SK-N-DZ (cell line): ENCODE measurements at regions not wholly inside any gene's neighbourhood (a gene's known extent, or its start where the extent isn't known, plus 50 kb on each side); places are given as distances from the start of the nearest gene placed in this dataset.

Experiments used
- DNase-seq: peaks from one replicate; pipeline ENCODE4 v3.0.0-alpha.2; 2015; ENCODE audit warnings: low spot score

- DNase-seq = no peak
These were observed 406.3 kb upstream of the BCHE start for GRCh38 chr3:166243511-166243910.

- DNase-seq = no peak
These were observed 385.9 kb upstream of the BCHE start for GRCh38 chr3:166223120-166223519.

GRCh38 chr3:166211451-166211850, 374.2 kb upstream of the BCHE start:
- no peak for DNase-seq

- no peak for DNase-seq
These were observed 372.5 kb upstream of the BCHE start for GRCh38 chr3:166209701-166210100.

- DNase-seq = no peak
These were observed 367.9 kb upstream of the BCHE start for GRCh38 chr3:166205158-166205557.

- DNase-seq = no peak
These were observed 364.3 kb upstream of the BCHE start for GRCh38 chr3:166201476-166201875.

- no peak for DNase-seq
These were observed 362.3 kb upstream of the BCHE start for GRCh38 chr3:166199491-166199890.

DNA sequence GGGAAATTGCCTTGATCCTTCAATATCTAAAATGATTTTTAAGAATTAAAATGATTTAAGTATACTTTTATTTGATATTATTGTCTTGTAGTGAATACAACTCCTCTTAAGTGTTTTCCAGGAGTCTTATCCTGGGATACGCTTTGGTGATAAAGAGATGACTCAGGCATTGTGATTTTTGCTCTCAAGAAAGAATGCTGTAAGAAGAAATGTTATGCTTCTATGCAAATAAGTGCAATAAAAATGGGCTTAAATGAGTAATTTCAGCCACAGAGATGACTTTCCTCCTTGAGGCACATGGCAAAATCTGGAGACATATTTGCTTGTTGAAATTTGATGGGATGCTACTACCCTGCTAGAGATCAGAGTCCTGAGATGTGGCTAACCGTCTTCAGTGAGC, 358.6 kb upstream of the BCHE start:
- no peak for DNase-seq

GRCh38 chr3:166191411-166191810, 354.2 kb upstream of the BCHE start:
- no peak for DNase-seq

DNA sequence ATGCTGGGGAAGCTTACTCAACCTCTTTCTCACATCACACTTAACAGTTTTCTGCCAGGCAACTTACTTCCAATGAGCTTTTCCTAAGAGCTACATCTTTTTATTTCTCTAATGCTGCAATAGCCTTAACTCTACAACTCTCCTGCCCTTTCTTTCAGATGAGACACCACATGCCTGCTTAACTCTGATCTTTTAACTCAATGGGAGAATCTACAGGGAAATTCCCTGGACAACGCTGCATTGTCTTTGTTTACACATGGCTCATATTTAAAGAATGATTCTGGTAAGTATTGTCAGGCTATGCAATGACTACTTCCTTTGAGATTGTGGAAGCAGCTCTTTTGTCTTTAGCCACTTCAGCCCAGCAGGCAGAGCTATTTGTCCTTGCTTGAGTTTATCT, 353.1 kb upstream of the BCHE start:
- DNase-seq = no peak

GRCh38 chr3:166187237-166187636, 350.0 kb upstream of the BCHE start:
- no peak for DNase-seq

DNA sequence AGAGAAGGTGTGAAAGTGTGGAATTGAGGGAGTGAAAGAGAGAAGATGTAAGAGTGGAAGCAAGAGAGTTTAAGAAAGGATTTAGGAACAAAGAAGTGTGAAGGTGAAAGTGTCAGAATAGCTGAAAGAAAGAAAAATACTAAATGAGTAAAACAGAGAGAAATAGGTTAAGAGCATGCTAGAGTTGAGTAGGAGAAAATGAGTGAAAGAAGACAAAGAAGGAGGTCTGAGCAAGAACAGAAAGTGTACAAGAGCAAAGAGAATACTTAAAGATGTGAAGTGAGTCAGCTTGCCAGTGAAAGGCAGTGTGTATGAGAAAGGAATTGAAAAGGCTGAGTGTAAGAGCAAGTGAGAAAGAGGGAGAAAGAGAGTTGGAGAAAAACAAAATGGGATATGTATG, 348.8 kb upstream of the BCHE start:
- DNase-seq = no peak

DNA sequence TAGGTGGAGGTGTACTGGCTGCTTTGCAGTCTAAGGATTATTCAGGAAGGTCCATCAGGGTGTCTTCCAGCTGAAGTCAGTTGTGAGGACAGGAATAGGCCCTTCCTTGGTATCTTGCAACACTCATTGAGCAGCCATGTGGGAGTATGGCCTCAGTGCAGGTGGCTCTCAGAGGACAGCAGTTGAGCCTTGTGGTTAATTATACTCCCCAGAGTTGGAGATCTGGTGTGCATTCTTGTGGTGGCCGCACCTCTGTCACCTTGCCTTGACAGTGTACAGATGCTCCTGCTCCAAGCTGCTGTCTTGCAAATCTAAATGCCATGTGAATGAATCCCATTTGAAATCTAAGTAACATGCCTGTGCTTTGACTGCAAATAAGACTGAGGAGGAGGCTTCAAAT, 339.9 kb upstream of the BCHE start:
- DNase-seq = no peak

DNA sequence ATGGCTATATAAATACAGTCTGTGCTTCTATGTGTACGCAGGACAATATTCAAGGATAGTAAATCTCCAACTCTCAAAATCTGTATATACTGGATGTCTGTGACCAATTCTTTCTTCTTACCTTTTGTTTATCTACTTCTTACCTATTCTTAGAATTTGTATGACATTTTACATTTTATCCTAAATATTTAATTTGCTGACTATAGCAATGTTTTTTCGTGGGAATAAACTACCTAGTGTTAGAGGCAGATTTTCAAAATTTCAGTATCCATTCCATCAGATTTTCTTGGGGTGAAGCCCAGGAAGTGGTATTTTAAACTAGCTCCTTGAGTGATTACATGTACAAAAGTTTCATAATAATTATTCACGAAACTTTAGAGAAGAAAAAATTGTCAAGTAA, 334.5 kb upstream of the BCHE start:
- DNase-seq = no peak

DNA sequence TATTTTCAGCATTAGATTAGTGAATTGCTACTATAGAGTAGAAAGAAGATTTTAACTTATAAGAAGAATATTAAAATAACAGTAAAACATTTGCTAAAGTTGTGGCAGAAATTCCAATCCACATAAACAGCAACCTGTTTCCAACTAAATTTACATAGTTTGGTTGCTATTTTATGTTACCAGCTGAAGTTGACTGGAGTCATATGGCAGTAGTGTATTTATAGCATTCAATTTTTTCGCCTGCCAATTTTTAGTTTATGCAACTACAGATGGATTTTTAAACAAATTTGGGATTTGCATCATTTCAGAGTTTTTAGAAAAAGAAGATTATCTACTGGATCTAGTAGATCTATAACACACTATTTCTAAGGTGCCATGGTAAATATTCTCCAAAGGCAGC, 332.5 kb upstream of the BCHE start:
- no peak for DNase-seq

DNA sequence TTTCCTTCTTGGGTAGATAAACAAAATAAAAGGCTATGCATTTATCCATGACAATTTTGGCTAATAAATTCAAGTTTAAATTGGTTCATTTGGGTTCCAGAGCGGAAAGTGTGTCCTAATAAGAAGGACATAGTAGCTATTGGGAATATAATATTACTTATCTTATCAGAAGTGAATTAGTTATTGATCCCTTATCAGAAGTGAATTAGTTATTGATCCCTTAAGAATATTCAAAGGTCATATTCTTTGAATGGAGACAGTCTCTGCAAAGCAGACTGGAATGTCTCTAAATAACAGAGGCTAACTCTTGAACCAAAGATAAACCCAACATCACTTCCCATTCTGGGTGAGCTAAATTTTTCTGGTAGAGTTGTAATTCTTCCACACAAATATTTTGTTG, 290.7 kb upstream of the BCHE start:
- no peak for DNase-seq

DNA sequence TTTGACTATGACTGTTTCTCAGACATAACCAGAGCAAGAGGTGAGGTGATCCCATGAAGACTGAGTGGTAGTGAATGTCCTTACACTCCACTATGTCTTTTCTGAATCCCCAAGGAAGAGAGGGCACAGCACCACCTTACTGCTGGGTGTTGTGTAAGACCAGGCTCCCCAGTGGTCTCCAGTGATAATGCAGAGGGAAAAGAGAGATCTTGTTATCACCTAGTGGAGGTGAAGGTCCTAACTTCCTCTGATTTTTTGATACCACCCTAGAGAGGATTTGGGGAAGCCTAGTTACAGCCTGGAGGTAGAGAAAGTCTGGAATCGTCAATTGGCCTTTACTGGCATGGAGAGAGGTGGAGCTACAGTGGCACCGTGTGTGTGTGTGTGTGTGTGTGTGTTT, 288.0 kb upstream of the BCHE start:
- DNase-seq = no peak

DNA sequence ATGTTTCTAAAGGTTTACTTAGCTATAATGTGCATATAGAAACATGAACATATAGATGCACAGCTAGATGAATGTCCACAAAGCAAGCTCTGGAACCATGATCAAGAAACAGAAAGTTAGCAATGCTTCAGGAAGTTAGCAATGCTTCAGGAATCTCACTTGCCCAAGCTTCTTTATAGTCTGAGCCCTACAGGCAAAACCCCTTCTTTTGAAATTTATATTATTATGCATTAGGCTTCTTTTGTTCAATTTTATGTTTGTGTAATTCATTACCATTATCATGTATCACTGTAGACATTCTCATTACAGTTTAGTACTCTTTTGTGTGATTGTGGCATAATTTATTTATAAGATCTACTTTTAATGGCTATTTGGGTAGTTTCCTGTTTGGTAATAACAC, 286.4 kb upstream of the BCHE start:
- no peak for DNase-seq

GRCh38 chr3:166123088-166123487, 285.9 kb upstream of the BCHE start:
- DNase-seq = no peak

GRCh38 chr3:166118049-166118448, 280.8 kb upstream of the BCHE start:
- no peak for DNase-seq

- no peak for DNase-seq
These were observed 277.2 kb upstream of the BCHE start for GRCh38 chr3:166114448-166114847.

- DNase-seq = no peak
These were observed 274.3 kb upstream of the BCHE start for GRCh38 chr3:166111562-166111961.

DNA sequence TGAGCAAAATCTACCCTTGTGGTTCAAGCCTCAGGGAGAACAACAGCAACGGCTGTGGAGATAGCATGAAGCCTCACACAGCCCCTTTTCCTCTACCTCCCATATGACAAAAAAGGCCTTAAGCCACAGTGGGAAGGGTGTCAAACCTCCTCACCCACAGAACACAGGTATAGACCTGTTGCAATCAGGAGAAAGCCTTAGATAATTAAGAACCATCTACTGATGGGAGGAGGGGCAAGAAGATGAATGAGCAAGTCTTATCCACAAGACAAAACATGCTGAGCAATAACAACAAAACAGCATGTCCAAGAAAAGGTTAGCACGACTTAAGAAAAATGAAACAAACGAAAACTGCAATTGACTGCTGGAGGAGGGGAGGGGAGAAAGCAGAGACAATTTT, 272.9 kb upstream of the BCHE start:
- DNase-seq = no peak

DNA sequence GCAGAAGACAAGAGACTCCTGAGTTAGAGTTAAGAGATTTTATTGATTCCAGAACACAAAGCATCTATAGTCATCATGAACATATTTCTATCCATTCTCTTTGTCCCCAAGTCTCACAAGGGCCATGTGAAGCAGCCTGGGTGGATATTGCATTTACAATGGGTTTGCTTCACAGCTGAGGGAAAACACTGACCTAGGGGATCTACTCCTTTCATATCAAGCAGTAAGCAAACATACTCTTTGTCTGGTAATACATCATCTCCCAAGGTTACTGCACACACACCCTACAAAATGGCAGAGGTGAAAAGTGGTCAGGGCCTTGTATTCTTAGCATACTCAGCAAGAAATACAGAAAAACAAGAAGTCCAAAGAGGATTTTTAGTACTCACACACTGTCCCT, 267.7 kb upstream of the BCHE start:
- DNase-seq = no peak

DNA sequence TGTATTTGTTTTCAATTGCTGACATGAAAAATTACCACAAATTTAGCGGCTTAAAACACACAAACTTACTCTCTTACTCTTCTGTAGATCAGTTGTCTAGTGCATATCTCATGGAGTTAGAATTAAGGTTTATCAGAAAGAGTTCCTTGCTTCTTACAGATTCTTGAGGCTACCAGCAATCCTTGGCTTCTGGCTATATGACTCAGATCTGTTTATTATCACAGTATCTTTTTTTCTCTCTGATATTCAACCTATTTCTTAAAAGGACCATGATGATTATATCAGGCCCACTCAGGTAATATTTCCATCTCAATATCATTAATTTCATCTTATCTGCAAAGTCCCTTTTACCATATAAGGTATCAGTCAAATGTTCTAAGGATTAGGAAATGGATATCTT, 263.5 kb upstream of the BCHE start:
- DNase-seq = no peak
